AG09319 (cell line): ENCODE measurements at regions not wholly inside any gene's neighbourhood (a gene's known extent, or its start where the extent isn't known, plus 50 kb on each side); places are given as distances from the start of the nearest gene placed in this dataset.
"Not testable (repeated sequence)": the region's sequence is repeated elsewhere in the genome, so short reads cannot be mapped to it uniquely, and the experiment has no call there.

Experiments
- DNase-seq: peaks from one replicate; pipeline ENCODE4 v3.0.0-alpha.2; 2010; ENCODE audit warnings: low read depth; ENCODE audit errors: extremely low read depth
- CTCF ChIP-seq: IDR thresholded peaks from 2 replicates; pipeline ENCODE4 v1.5.1; 2011; ENCODE audit warnings: low read depth, mild to moderate bottlenecking, inconsistent platforms, low read length, moderate library complexity

GRCh38 chr21:28133116-28133515 is 859.6 kb downstream of the LTN1 start:
- no peak for DNase-seq
- TF ChIP-seq CTCF = no peak

DNA sequence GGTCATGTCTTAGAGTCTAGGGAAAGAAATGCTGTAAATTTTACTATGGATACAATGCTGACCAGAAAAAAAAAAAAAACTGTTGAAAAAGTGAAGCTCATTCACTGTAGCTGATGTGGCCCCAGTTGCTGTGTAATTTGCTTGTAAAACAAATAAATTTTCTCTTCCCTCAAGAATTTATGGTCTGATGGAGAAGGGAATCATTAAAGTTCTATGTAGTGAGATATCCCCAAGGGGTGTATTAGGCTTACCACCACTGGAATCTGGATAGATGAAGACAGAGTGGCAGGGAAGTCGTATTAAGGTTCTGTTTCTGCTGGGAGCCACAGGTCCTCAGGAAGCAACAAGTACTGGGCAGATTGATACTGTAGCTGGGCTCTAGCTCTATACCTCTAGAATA is 860.0 kb downstream of the LTN1 start:
- no peak for DNase-seq
- TF ChIP-seq CTCF = no peak

DNA sequence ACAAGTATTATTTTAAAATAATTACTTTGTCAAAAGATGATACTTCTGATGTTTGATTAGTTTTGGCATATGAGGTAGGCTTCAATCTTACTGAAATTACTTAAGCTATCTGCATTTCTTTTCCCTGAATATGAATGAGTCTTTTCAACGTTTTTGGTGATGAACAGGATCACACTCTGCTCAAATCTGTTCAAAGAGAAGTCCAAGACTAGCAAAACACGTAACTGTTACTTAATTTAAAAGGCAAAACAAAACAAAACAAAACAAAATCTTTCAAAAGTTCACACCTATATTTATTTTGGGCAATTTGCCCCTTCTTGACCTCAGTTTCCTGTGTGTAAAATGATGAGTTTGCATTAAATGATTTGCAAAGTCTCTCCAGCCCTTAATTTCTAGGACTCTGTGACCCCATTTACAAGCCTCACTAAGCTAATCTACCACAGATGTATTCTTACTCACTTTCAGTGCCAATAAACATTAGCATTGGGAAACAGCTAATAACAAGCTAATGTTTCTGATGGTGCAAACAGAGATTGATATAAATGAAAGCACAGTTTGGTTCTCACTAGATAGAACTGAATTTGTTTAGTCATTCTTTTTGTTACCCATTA is 865.4 kb downstream of the LTN1 start:
- DNase-seq = peak; percentile 32
- no peak for TF ChIP-seq CTCF

- DNase-seq = no peak
- no peak for TF ChIP-seq CTCF
These were observed 866.0 kb downstream of the LTN1 start for GRCh38 chr21:28126521-28127174.

GRCh38 chr21:28124541-28124940 is 868.1 kb downstream of the LTN1 start:
- no peak for DNase-seq
- TF ChIP-seq CTCF = no peak

- no peak for TF ChIP-seq CTCF
- no peak for DNase-seq
These were observed 874.1 kb downstream of the LTN1 start for GRCh38 chr21:28118570-28118969.

GRCh38 chr21:28114986-28115385 is 877.7 kb downstream of the LTN1 start:
- not testable (repeated sequence) for DNase-seq

DNA sequence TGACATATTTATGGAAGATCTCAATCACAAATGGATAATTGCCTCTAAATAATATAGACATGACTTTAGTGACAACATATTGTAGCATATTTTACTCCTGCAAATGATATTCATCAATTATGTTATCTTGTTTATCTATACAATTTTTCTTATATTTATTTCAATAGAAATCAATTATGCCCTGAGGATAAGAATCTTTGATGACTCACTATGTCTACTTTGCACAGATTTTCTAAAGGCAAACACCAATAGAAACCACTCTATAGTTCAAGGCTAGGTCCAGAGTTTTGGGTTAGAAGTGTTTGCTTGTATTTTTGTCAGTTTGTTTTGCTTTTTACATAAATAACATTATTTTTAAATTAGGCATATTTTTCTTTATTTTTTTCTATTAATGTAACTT is 879.0 kb downstream of the LTN1 start:
- no peak for TF ChIP-seq CTCF
- DNase-seq = no peak
